CD1c-positive myeloid dendritic cell (primary cell): ENCODE measurements at regions not wholly inside any gene's neighbourhood (a gene's known extent, or its start where the extent isn't known, plus 50 kb on each side); places are given as distances from the start of the nearest gene placed in this dataset.

Experiments used
- DNase-seq: peaks from one replicate; pipeline ENCODE4 v3.0.0-alpha.2; 2016; ENCODE audit errors: extremely low spot score

GRCh38 chr4:33316578-33316977 lies 2596.4 kb downstream of the PCDH7 start:
- DNase-seq: no peak

GRCh38 chr4:33323393-33323792 lies 2603.2 kb downstream of the PCDH7 start:
- no peak for DNase-seq

GRCh38 chr4:33334416-33334815 lies 2614.2 kb downstream of the PCDH7 start:
- no peak for DNase-seq

GRCh38 chr4:33339762-33340161 lies 2619.6 kb downstream of the PCDH7 start:
- DNase-seq: no peak

GRCh38 chr4:33340168-33340567 lies 2620.0 kb downstream of the PCDH7 start:
- no peak for DNase-seq

- no peak for DNase-seq
Observed at GRCh38 chr4:33349376-33349775, 2629.2 kb downstream of the PCDH7 start.

GRCh38 chr4:33357121-33357520 lies 2637.0 kb downstream of the PCDH7 start:
- no peak for DNase-seq

- DNase-seq: no peak
Observed at GRCh38 chr4:33369446-33369845, 2649.3 kb downstream of the PCDH7 start.

GRCh38 chr4:33381816-33382215 lies 2661.6 kb downstream of the PCDH7 start:
- no peak for DNase-seq

GRCh38 chr4:33386764-33387163 lies 2666.6 kb downstream of the PCDH7 start:
- DNase-seq: no peak

GRCh38 chr4:33390976-33391375 lies 2670.8 kb downstream of the PCDH7 start:
- no peak for DNase-seq

- no peak for DNase-seq
Observed at GRCh38 chr4:33395731-33396485, 2675.7 kb downstream of the PCDH7 start.

- DNase-seq: no peak
Observed at GRCh38 chr4:33400504-33400903, 2680.3 kb downstream of the PCDH7 start.

- DNase-seq: no peak
Observed at GRCh38 chr4:33407496-33407895, 2687.3 kb downstream of the PCDH7 start.

- no peak for DNase-seq
Observed at GRCh38 chr4:33411182-33411581, 2691.0 kb downstream of the PCDH7 start.

GRCh38 chr4:33421887-33422286 lies 2701.7 kb downstream of the PCDH7 start:
- no peak for DNase-seq

- no peak for DNase-seq
Observed at GRCh38 chr4:33422656-33423055, 2702.5 kb downstream of the PCDH7 start.

- DNase-seq: no peak
Observed at GRCh38 chr4:33425936-33426335, 2705.8 kb downstream of the PCDH7 start.

- no peak for DNase-seq
Observed at GRCh38 chr4:33427676-33428075, 2707.5 kb downstream of the PCDH7 start.

GRCh38 chr4:33429971-33430370 lies 2709.8 kb downstream of the PCDH7 start:
- no peak for DNase-seq

GRCh38 chr4:33437406-33437805 lies 2717.2 kb downstream of the PCDH7 start:
- DNase-seq: no peak

- DNase-seq: no peak
Observed at GRCh38 chr4:33446953-33447352, 2726.8 kb downstream of the PCDH7 start.

GRCh38 chr4:33448948-33449347 lies 2728.8 kb downstream of the PCDH7 start:
- DNase-seq: no peak

- no peak for DNase-seq
Observed at GRCh38 chr4:33453436-33453835, 2733.3 kb downstream of the PCDH7 start.
